ENCODE measurements at regions not wholly inside any gene's neighbourhood (a gene's known extent, or its start where the extent isn't known, plus 50 kb on each side); places are given as distances from the start of the nearest gene placed in this dataset.

- no peak overlapping the region for H3K27ac ChIP-seq
- no peaks in the 10 kb centered on the region for H3K27me3 ChIP-seq (replicated peaks; ENCODE audit: insufficient read depth)
- no peak for TF ChIP-seq CTCF (IDR thresholded peaks at IDR 0.05)
- no peak for TF ChIP-seq POLR2AphosphoS5 (IDR thresholded peaks at IDR 0.05)
- no peak for TF ChIP-seq POLR2A (IDR thresholded peaks at IDR 0.05)
- H3K36me3 ChIP-seq, result no peaks in the 10 kb centered on the region
- no peaks in the 10 kb centered on the region for H3K9me3 ChIP-seq
- no peaks in the 10 kb centered on the region for H3K4me1 ChIP-seq (replicated peaks)
- intact Hi-C loops (cut with DNase I), result no loop called here
- DNase-seq (ENCODE audit: low spot score), result no peak
- WGBS, result 68% methylated on average over 2 of the region's 2 CpGs
- no peak overlapping the region for H3K4me3 ChIP-seq
Observed at GRCh38 chr5:4395752-4396151, 744.4 kb upstream of the ADAMTS16 start.

- no peaks in the 10 kb centered on the region for H3K9me3 ChIP-seq
- H3K27ac ChIP-seq, result no peak overlapping the region
- no peak overlapping the region for H3K4me3 ChIP-seq
- no peaks in the 10 kb centered on the region for H3K36me3 ChIP-seq
- DNase-seq (ENCODE audit: low spot score), result no peak
- TF ChIP-seq POLR2AphosphoS5 (IDR thresholded peaks at IDR 0.05) (no peak), POLR2A (IDR thresholded peaks at IDR 0.05) (no peak), CTCF (IDR thresholded peaks at IDR 0.05) (no peak)
- intact Hi-C loops (cut with DNase I), result no loop called here
- WGBS, result 87% methylated on average over 7 of the region's 7 CpGs
- H3K27me3 ChIP-seq (replicated peaks; ENCODE audit: insufficient read depth), result no peaks in the 10 kb centered on the region
- H3K4me1 ChIP-seq (replicated peaks), result no peaks in the 10 kb centered on the region
Observed at GRCh38 chr5:4405614-4406219, 734.4 kb upstream of the ADAMTS16 start.

- no peak for DNase-seq (ENCODE audit: low spot score)
- Histone ChIP-seq H3K36me3 (no peaks in the 10 kb centered on the region), H3K27ac (no peak overlapping the region), H3K4me1 (replicated peaks) (no peaks in the 10 kb centered on the region), H3K27me3 (replicated peaks; ENCODE audit: insufficient read depth) (no peaks in the 10 kb centered on the region), H3K4me3 (no peak overlapping the region), H3K9me3 (no peaks in the 10 kb centered on the region)
- TF ChIP-seq POLR2A (IDR thresholded peaks at IDR 0.05) (no peak), POLR2AphosphoS5 (IDR thresholded peaks at IDR 0.05) (no peak), CTCF (IDR thresholded peaks at IDR 0.05) (no peak)
- WGBS, result 92% methylated on average over 5 of the region's 5 CpGs
- intact Hi-C loops (cut with DNase I), result no loop called here
Observed at GRCh38 chr5:4410151-4410550, 730.0 kb upstream of the ADAMTS16 start.

- Histone ChIP-seq H3K4me3 (no peak overlapping the region), H3K27me3 (replicated peaks; ENCODE audit: insufficient read depth) (no peaks in the 10 kb centered on the region), H3K4me1 (replicated peaks) (no peaks in the 10 kb centered on the region), H3K9me3 (no peaks in the 10 kb centered on the region), H3K27ac (no peak overlapping the region), H3K36me3 (no peaks in the 10 kb centered on the region)
- WGBS, result 94% methylated on average over 8 of the region's 8 CpGs
- no peak for DNase-seq (ENCODE audit: low spot score)
- intact Hi-C loops (cut with DNase I), result no loop called here
- TF ChIP-seq CTCF (IDR thresholded peaks at IDR 0.05) (no peak), POLR2A (IDR thresholded peaks at IDR 0.05) (no peak), POLR2AphosphoS5 (IDR thresholded peaks at IDR 0.05) (no peak)
Observed at GRCh38 chr5:4411664-4412063, 728.5 kb upstream of the ADAMTS16 start.

GRCh38 chr5:4413996-4414395 lies 726.1 kb upstream of the ADAMTS16 start:
- Histone ChIP-seq H3K27me3 (replicated peaks; ENCODE audit: insufficient read depth) (no peaks in the 10 kb centered on the region), H3K36me3 (no peaks in the 10 kb centered on the region), H3K9me3 (no peaks in the 10 kb centered on the region), H3K4me1 (replicated peaks) (no peaks in the 10 kb centered on the region), H3K27ac (no peak overlapping the region), H3K4me3 (no peak overlapping the region)
- intact Hi-C loops (cut with DNase I), result no loop called here
- DNase-seq (ENCODE audit: low spot score), result no peak
- TF ChIP-seq POLR2A (IDR thresholded peaks at IDR 0.05) (no peak), CTCF (IDR thresholded peaks at IDR 0.05) (no peak), POLR2AphosphoS5 (IDR thresholded peaks at IDR 0.05) (no peak)
- 33% methylated on average over 8 of the region's 8 CpGs for WGBS

Measured in prostate gland (tissue), 2 donors.